Testis (tissue), 2 donors: ENCODE measurements at regions not wholly inside any gene's neighbourhood (a gene's known extent, or its start where the extent isn't known, plus 50 kb on each side); places are given as distances from the start of the nearest gene placed in this dataset.
"Not testable (repeated sequence)": the region's sequence is repeated elsewhere in the genome, so short reads cannot be mapped to it uniquely, and the experiment has no call there.

Experiments used
- DNase-seq: peaks from one replicate; pipeline ENCODE4 v3.0.0-alpha.2; 2019
- H3K27ac ChIP-seq, 2 donors: fragments of 200-600 bp; sonication (generic); one replicate each; pipeline ENCODE4 v1.5.1; 2019
- H3K27me3 ChIP-seq: fragments of 200-600 bp; sonication (generic); one replicate; pipeline ENCODE4 v1.5.1; 2019
- H3K36me3 ChIP-seq: fragments of 200-600 bp; sonication (generic); one replicate; pipeline ENCODE4 v1.5.1; 2017; ENCODE audit warnings: low read depth; ENCODE audit errors: missing control alignments
- H3K4me1 ChIP-seq: fragments of 200-600 bp; sonication (generic); one replicate; pipeline ENCODE4 v1.5.1; 2019
- H3K4me3 ChIP-seq, 2 donors: fragments of 200-600 bp; sonication (generic); one replicate each; pipeline ENCODE4 v1.5.1; 2017 to 2019
- H3K9me3 ChIP-seq: fragments of 200-600 bp; sonication (generic); one replicate; pipeline ENCODE4 v1.5.1; 2017
- POLR2A ChIP-seq: fragments of 450-650 bp; IDR thresholded peaks from one replicate; pipeline ENCODE4 v1.6.1; 2017; ENCODE audit warnings: antibody characterized with exemption, mild to moderate bottlenecking, moderate library complexity
- WGBS, 2 donors: methylation state at CpG; one replicate each; pipeline ENCODE4 v1.1.5; 2018; 5-methylcytosine and 5-hydroxymethylcytosine counted together
- intact Hi-C: fragments of 100-400 bp; cut with DNase I; formaldehyde crosslinking; loops from one replicate; pipeline ENCODE4 v1.15.1; 2023; ENCODE audit warnings: low total_unique reads
- TF ChIP-seq, protein P1 (sequence below), 3 experiments: fragments of 450-650 bp in 2 of 3; fragments of 200-600 bp in 1 of 3; sonication (generic) in 1 of 3; IDR thresholded peaks; one replicate each; pipeline ENCODE4 v1.5.1; 2016 to 2019; ENCODE audit warnings: antibody characterized with exemption in 3 of 3, mild to moderate bottlenecking in 2 of 3, moderate library complexity in 1 of 3

DNA sequence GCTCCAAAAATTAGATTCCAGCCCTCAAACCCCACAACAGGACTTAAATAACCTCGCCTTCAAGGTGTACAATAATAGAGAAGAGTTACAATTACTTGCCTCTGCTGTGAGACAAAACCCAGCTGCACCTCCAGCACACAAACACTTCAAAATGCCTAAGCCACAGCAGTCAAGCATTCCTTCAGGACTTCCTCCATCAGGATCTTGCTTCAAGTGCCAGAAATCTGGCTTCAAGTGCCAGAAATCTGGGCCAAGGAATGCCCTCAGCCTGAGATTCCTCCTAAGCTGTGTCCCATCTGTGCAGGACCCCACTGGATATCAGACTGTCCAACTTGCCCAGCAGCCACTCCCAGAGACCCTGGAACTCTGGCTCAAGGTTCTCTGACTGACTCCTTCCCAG is 1088.3 kb downstream of the SORCS3 start:
- Histone ChIP-seq H3K4me3 (no peak overlapping the region), H3K27me3 (no peaks in the 10 kb centered on the region), H3K36me3 (no peaks in the 10 kb centered on the region), H3K4me1 (no peaks in the 10 kb centered on the region), H3K9me3 (no peaks in the 10 kb centered on the region), H3K27ac (no peak overlapping the region)
- 64 to 81% methylated on average over 1 of the region's 1 CpG for whole genome bisulfite sequencing, 2 donors
- intact Hi-C loops: no loop called here
- no peak for TF ChIP-seq POLR2A
- TF ChIP-seq, protein P1, sequence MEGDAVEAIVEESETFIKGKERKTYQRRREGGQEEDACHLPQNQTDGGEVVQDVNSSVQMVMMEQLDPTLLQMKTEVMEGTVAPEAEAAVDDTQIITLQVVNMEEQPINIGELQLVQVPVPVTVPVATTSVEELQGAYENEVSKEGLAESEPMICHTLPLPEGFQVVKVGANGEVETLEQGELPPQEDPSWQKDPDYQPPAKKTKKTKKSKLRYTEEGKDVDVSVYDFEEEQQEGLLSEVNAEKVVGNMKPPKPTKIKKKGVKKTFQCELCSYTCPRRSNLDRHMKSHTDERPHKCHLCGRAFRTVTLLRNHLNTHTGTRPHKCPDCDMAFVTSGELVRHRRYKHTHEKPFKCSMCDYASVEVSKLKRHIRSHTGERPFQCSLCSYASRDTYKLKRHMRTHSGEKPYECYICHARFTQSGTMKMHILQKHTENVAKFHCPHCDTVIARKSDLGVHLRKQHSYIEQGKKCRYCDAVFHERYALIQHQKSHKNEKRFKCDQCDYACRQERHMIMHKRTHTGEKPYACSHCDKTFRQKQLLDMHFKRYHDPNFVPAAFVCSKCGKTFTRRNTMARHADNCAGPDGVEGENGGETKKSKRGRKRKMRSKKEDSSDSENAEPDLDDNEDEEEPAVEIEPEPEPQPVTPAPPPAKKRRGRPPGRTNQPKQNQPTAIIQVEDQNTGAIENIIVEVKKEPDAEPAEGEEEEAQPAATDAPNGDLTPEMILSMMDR (IDR thresholded peaks at IDR 0.05): no peak
- DNase-seq: no peak

DNA sequence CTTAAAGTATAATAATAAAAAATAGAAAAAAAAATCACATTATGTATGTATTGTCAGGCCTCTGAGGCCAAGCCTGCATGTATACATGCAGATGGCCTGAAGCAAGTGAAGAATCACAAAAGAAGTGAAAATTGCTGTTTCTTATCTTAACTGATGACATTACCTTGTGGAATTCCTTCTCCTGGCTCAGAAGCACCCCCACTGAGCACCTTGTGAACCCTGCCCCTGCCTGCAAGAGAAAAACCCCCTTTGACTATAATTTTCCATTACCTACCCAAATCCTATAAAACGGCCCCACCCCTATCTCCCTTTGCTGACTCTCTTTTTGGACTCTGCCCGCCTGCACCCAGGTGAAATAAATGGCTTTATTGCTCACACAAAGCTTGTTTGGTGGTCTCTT is 1086.5 kb downstream of the SORCS3 start:
- H3K27ac ChIP-seq, intact Hi-C loops, H3K27me3 ChIP-seq, H3K9me3 ChIP-seq, H3K4me3 ChIP-seq, H3K36me3 ChIP-seq, DNase-seq, H3K4me1 ChIP-seq: not testable (repeated sequence)
- 76 to 82% methylated on average over 2 of the region's 2 CpGs for WGBS, 2 donors

DNA sequence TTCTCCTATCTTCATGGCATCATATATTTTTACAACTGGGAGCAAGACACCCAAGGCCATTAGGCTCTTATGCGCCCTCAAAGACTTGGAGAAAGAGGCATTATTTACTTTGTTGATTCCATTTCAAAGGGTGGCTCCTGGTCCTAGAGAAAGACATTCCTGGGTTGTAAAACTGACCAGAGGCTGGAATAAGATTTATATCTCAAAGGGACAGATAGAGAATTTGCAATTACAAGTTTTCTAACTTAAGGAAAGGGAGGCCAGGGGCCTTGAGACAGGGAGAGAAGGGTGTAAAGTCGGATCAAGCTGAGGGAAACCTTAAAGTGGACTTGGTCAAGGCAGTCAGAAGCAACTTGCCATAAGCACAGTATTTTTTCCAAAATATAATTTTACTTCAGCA is 1086.0 kb downstream of the SORCS3 start:
- WGBS, 2 donors: 62% methylated on average over 2 of the region's 2 CpGs
- TF ChIP-seq, protein P1 (IDR thresholded peaks at IDR 0.05): no peak
- TF ChIP-seq POLR2A: no peak
- Histone ChIP-seq H3K9me3 (no peaks in the 10 kb centered on the region), H3K27ac (no peak overlapping the region), H3K27me3 (no peaks in the 10 kb centered on the region), H3K36me3 (no peaks in the 10 kb centered on the region), H3K4me3 (no peak overlapping the region), H3K4me1 (no peaks in the 10 kb centered on the region)
- no peak for DNase-seq
- intact Hi-C loops: no loop called here

DNA sequence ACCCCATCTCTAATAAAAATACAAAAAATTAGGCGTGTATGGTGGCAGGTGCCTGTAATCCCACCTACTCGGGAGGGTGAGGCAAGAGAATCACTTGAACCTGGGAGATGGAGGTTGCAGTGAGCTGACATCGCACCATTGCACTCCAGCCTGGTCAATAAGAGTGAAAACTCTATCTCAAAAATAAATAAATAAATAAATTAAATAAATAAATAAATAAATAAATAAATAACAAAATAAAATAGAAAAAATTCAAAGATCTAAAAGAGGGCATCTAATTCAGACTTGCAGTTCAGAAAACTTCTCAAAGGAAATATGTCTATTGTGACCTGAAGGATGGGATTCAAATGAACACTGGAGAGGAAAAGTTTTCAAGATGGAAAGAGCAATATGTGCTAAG is 1085.1 kb downstream of the SORCS3 start:
- no peaks in the 10 kb centered on the region for H3K27me3 ChIP-seq
- no peaks in the 10 kb centered on the region for H3K4me1 ChIP-seq
- WGBS, 2 donors: 84 to 90% methylated on average over 3 of the region's 3 CpGs
- H3K36me3 ChIP-seq: no peaks in the 10 kb centered on the region
- no peak overlapping the region for H3K4me3 ChIP-seq
- intact Hi-C loops: no loop called here
- no peaks in the 10 kb centered on the region for H3K9me3 ChIP-seq
- H3K27ac ChIP-seq: no peak overlapping the region
- DNase-seq: no peak
- no peak for TF ChIP-seq POLR2A
- TF ChIP-seq, protein P1 (IDR thresholded peaks at IDR 0.05): no peak

DNA sequence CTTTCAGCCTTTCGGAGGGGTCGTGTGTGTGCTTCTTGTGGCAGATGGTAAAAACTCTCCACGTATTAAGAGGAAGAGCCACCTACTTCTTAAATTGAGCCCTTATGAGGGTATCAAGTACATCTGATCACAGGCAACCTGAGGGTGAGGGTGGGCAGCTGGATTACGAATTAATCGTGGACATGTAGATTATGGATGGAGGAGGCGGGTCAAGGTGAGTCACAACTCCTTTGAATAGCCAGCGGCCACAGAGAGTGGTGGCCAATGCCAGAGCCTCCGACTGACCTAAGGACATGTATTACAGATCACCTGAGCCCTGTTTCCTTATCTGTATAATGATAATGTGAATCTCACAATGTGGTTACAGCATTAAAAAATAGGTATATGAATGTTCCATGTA is 1083.9 kb downstream of the SORCS3 start:
- Histone ChIP-seq H3K4me1 (no peaks in the 10 kb centered on the region), H3K9me3 (no peaks in the 10 kb centered on the region), H3K4me3 (no peak overlapping the region), H3K27me3 (no peaks in the 10 kb centered on the region), H3K36me3 (no peaks in the 10 kb centered on the region), H3K27ac (no peak overlapping the region)
- no peak for DNase-seq
- WGBS, 2 donors: 74 to 76% methylated on average over 8 of the region's 8 CpGs
- intact Hi-C loops: no loop called here
- TF ChIP-seq, protein P1 (IDR thresholded peaks at IDR 0.05): no peak
- TF ChIP-seq POLR2A: no peak
